ENCODE measurements at regions not wholly inside any gene's neighbourhood (a gene's known extent, or its start where the extent isn't known, plus 50 kb on each side); places are given as distances from the start of the nearest gene placed in this dataset.

GRCh38 chr1:4375812-4376211 lies 278.6 kb upstream of the AJAP1 start:
- Histone ChIP-seq H3K27me3 (ENCODE audit: insufficient read depth, low read length) (no peaks in the 10 kb centered on the region), H3K36me3 (ENCODE audit: insufficient read depth, low read length) (no peaks in the 10 kb centered on the region), H3K79me2 (ENCODE audit: insufficient read depth, low read length) (no peaks in the 10 kb centered on the region), H3K4me3 (ENCODE audit: insufficient read depth, low read depth, low read length) (no peak overlapping the region), H2AFZ (ENCODE audit: low read depth, low read length) (no peak overlapping the region), H3K9ac (ENCODE audit: low read length) (no peak overlapping the region), H3K9me3 (ENCODE audit: insufficient read depth, low read depth, low read length) (peaks cover 10% of the 10 kb centered on the region), H4K20me1 (ENCODE audit: insufficient read depth, low read length) (no peaks in the 10 kb centered on the region), H3K4me1 (ENCODE audit: insufficient read depth, low read length) (no peaks in the 10 kb centered on the region), H3K27ac (ENCODE audit: low read depth, low read length) (no peak overlapping the region), H3K4me2 (ENCODE audit: low read length) (peak overlapping the region; percentile 9)
- no peak for TF ChIP-seq CTCF (IDR thresholded peaks at IDR 0.05; ENCODE audit: insufficient read depth, low read depth, low read length)
- TF ChIP-seq EZH2 (IDR thresholded peaks at IDR 0.05; ENCODE audit: insufficient read depth, low read length) = no peak
- FAIRE-seq = peak; percentile 80
- H3K36me3 Mint-ChIP-seq (ENCODE audit: low read depth, unreplicated experiment) = no peaks in the 10 kb centered on the region
- no peaks in the 10 kb centered on the region for H3K27me3 Mint-ChIP-seq (ENCODE audit: low read depth, unreplicated experiment)
- H3K9me3 Mint-ChIP-seq (ENCODE audit: unreplicated experiment) = peaks cover 27% of the 10 kb centered on the region
- H3K27ac Mint-ChIP-seq (ENCODE audit: unreplicated experiment) = no peak overlapping the region
- H3K4me3 Mint-ChIP-seq (ENCODE audit: unreplicated experiment) = no peak overlapping the region
- DNase-seq (ENCODE audit: low read depth) = peak; percentile 63
- peaks cover 9% of the 10 kb centered on the region for H3K4me1 Mint-ChIP-seq (ENCODE audit: low read depth, unreplicated experiment)

GRCh38 chr1:4379451-4380175 lies 274.8 kb upstream of the AJAP1 start:
- H3K9ac ChIP-seq (ENCODE audit: low read length) = no peak overlapping the region
- no peaks in the 10 kb centered on the region for H3K79me2 ChIP-seq (ENCODE audit: insufficient read depth, low read length)
- H3K27ac ChIP-seq (ENCODE audit: low read depth, low read length) = peak overlapping the region; percentile 69
- no peaks in the 10 kb centered on the region for H3K36me3 ChIP-seq (ENCODE audit: insufficient read depth, low read length)
- H3K4me1 ChIP-seq (ENCODE audit: insufficient read depth, low read length) = no peaks in the 10 kb centered on the region
- TF ChIP-seq EZH2 (IDR thresholded peaks at IDR 0.05; ENCODE audit: insufficient read depth, low read length) (no peak), CTCF (IDR thresholded peaks at IDR 0.05; ENCODE audit: insufficient read depth, low read depth, low read length) (no peak)
- H3K9me3 Mint-ChIP-seq (ENCODE audit: unreplicated experiment) = peaks cover 40% of the 10 kb centered on the region
- no peaks in the 10 kb centered on the region for H3K36me3 Mint-ChIP-seq (ENCODE audit: low read depth, unreplicated experiment)
- FAIRE-seq (no peak), DNase-seq (ENCODE audit: low read depth) (peak; percentile 27)
- peaks cover 13% of the 10 kb centered on the region for H3K9me3 ChIP-seq (ENCODE audit: insufficient read depth, low read depth, low read length)
- H3K27ac Mint-ChIP-seq (ENCODE audit: unreplicated experiment) = peak overlapping the region; percentile 54
- H4K20me1 ChIP-seq (ENCODE audit: insufficient read depth, low read length) = no peaks in the 10 kb centered on the region
- peak overlapping the region; percentile 26 for H3K4me2 ChIP-seq (ENCODE audit: low read length)
- H3K4me1 Mint-ChIP-seq (ENCODE audit: low read depth, unreplicated experiment) = peaks cover 9% of the 10 kb centered on the region
- H3K27me3 Mint-ChIP-seq (ENCODE audit: low read depth, unreplicated experiment) = no peaks in the 10 kb centered on the region
- H3K27me3 ChIP-seq (ENCODE audit: insufficient read depth, low read length) = no peaks in the 10 kb centered on the region
- peak overlapping the region; percentile 34 for H2AFZ ChIP-seq (ENCODE audit: low read depth, low read length)
- no peak overlapping the region for H3K4me3 ChIP-seq (ENCODE audit: insufficient read depth, low read depth, low read length)
- no peak overlapping the region for H3K4me3 Mint-ChIP-seq (ENCODE audit: unreplicated experiment)

GRCh38 chr1:4380564-4381168 lies 273.7 kb upstream of the AJAP1 start:
- H3K27ac Mint-ChIP-seq (ENCODE audit: unreplicated experiment) = no peak overlapping the region
- H3K4me1 ChIP-seq (ENCODE audit: insufficient read depth, low read length) = no peaks in the 10 kb centered on the region
- no peak overlapping the region for H2AFZ ChIP-seq (ENCODE audit: low read depth, low read length)
- FAIRE-seq = peak; percentile 5
- H3K9ac ChIP-seq (ENCODE audit: low read length) = no peak overlapping the region
- peaks cover 9% of the 10 kb centered on the region for H3K4me1 Mint-ChIP-seq (ENCODE audit: low read depth, unreplicated experiment)
- peak; percentile 84 for DNase-seq (ENCODE audit: low read depth)
- no peaks in the 10 kb centered on the region for H3K27me3 ChIP-seq (ENCODE audit: insufficient read depth, low read length)
- TF ChIP-seq EZH2 (IDR thresholded peaks at IDR 0.05; ENCODE audit: insufficient read depth, low read length) (no peak), CTCF (IDR thresholded peaks at IDR 0.05; ENCODE audit: insufficient read depth, low read depth, low read length) (no peak)
- no peaks in the 10 kb centered on the region for H4K20me1 ChIP-seq (ENCODE audit: insufficient read depth, low read length)
- H3K4me2 ChIP-seq (ENCODE audit: low read length) = no peak overlapping the region
- no peaks in the 10 kb centered on the region for H3K36me3 ChIP-seq (ENCODE audit: insufficient read depth, low read length)
- H3K36me3 Mint-ChIP-seq (ENCODE audit: low read depth, unreplicated experiment) = no peaks in the 10 kb centered on the region
- no peak overlapping the region for H3K4me3 Mint-ChIP-seq (ENCODE audit: unreplicated experiment)
- peaks cover 41% of the 10 kb centered on the region for H3K9me3 Mint-ChIP-seq (ENCODE audit: unreplicated experiment)
- H3K4me3 ChIP-seq (ENCODE audit: insufficient read depth, low read depth, low read length) = no peak overlapping the region
- H3K9me3 ChIP-seq (ENCODE audit: insufficient read depth, low read depth, low read length) = peaks cover 13% of the 10 kb centered on the region
- H3K27ac ChIP-seq (ENCODE audit: low read depth, low read length) = peak overlapping the region; percentile 69
- no peaks in the 10 kb centered on the region for H3K79me2 ChIP-seq (ENCODE audit: insufficient read depth, low read length)
- no peaks in the 10 kb centered on the region for H3K27me3 Mint-ChIP-seq (ENCODE audit: low read depth, unreplicated experiment)
